Left colon (tissue), 2 donors: ENCODE measurements at regions not wholly inside any gene's neighbourhood (a gene's known extent, or its start where the extent isn't known, plus 50 kb on each side); places are given as distances from the start of the nearest gene placed in this dataset.
"Not testable (repeated sequence)": the region's sequence is repeated elsewhere in the genome, so short reads cannot be mapped to it uniquely, and the experiment has no call there.

ENCODE experiments used
- ATAC-seq: fragments of 200-7000 bp; cut with Tn5 transposase; one replicate; pipeline ENCODE4 v1.9.1; 2020; ENCODE audit warnings: mild to moderate bottlenecking, moderate library complexity
- DNase-seq, 2 donors: peaks; one replicate each; pipeline ENCODE4 v3.0.0-alpha.2; 2020
- intact Hi-C, 2 donors: fragments of 100-400 bp; cut with DNase I in 1 of 2; cut with micrococcal nuclease in 1 of 2; formaldehyde crosslinking; loops; one replicate each; pipeline versions ENCODE4 v1.11.2 to v1.14.0; 2022; cut with DNase I, micrococcal nuclease
- donor health status: DM: no; HTN: no; CAD: no.
- donor health status: DM: yes; HTN: yes; CAD: no.

- ATAC-seq = no peak
- no peak for DNase-seq
- intact Hi-C loops = no loop called here
These were observed 123.7 kb upstream of the FBXL17 start for GRCh38 chr5:108505608-108506007.

- DNase-seq (no peak), ATAC-seq (no peak)
- intact Hi-C loops = no loop called here
These were observed 123.1 kb upstream of the FBXL17 start for GRCh38 chr5:108504974-108505373.

- no peak for DNase-seq
- intact Hi-C loops = no loop called here
- no peak for ATAC-seq
These were observed 122.1 kb upstream of the FBXL17 start for GRCh38 chr5:108503986-108504385.

- DNase-seq, intact Hi-C loops, ATAC-seq: not testable (repeated sequence)
These were observed 113.7 kb upstream of the FBXL17 start for GRCh38 chr5:108495615-108496014.

- no peak for DNase-seq
- no peak for ATAC-seq
- intact Hi-C loops = no loop called here
These were observed 106.1 kb upstream of the FBXL17 start for GRCh38 chr5:108487951-108488350.

DNA sequence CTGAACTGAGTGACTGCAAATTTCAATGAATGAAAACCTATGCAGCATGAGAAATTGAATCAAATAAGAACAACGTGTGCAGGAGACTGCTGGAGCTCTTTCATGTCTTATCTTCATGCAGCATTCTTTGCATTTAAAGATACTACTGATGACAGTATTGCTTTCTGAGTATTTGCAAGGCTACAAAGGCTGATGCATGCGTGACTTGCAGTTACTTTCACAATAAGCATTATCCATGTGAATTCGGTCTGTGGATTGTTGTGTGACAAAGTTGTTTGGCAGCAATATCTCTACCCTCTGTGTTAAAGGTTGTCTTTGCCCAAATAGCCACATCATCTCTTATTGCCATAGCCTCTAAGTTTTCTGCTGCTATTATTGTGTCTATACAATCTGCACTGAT, 102.1 kb upstream of the FBXL17 start:
- intact Hi-C loops = no loop called here
- DNase-seq (no peak), ATAC-seq (no peak)

GRCh38 chr5:108481355-108481931, 99.5 kb upstream of the FBXL17 start:
- no peak for ATAC-seq

DNA sequence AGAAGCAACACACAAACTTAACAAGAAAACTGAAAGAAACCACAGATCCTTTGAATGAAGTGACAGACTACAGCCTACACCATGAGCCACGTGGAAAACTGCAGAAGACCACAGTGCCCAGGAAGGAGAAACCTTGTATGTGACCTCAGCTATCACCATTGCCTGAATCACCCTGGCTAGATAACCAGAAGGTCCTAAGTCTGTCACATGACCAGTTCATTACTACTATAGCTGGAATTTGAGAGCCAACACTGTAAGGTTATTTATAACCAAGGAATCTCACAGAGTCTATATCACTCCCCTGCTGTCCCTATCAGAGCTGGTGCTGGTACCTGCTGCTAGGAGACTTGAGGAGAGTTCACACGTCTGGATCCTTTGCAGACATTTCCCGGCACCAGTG, 90.3 kb upstream of the FBXL17 start:
- ATAC-seq (no peak), DNase-seq (no peak)
- intact Hi-C loops = no loop called here

More at GRCh38 chr5:108481355-108481931, 99.5 kb upstream of the FBXL17 start:
- DNase-seq = no peak
- intact Hi-C loops = no loop called here

GRCh38 chr5:108467563-108467962, 85.7 kb upstream of the FBXL17 start:
- intact Hi-C loops = no loop called here
- no peak for ATAC-seq
- no peak for DNase-seq

- intact Hi-C loops = no loop called here
- DNase-seq (no peak), ATAC-seq (no peak)
These were observed 79.9 kb upstream of the FBXL17 start for GRCh38 chr5:108461628-108462367.

DNA sequence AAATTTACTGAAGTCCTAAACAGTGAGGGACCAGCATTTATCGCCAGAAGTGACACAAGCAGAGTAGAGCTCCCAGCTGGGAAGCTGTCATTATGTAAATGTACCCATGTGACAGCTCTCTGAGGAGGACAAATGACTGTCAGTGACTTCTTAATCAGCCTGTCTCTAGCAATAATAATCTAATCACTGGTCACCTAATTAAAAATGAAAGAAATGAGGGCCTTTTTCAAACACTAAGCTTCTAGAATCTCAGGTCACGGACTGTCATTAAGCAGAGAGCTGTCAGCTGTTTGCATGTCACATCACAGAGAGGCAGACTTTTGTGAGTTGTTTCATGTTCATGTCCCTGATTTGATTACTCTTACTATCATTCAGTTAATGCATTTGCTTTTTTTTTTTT, 77.9 kb upstream of the FBXL17 start:
- no peak for ATAC-seq
- DNase-seq = no peak
- intact Hi-C loops = no loop called here

- intact Hi-C loops = no loop called here
- ATAC-seq (no peak), DNase-seq (no peak)
These were observed 69.4 kb upstream of the FBXL17 start for GRCh38 chr5:108451269-108451668.

DNA sequence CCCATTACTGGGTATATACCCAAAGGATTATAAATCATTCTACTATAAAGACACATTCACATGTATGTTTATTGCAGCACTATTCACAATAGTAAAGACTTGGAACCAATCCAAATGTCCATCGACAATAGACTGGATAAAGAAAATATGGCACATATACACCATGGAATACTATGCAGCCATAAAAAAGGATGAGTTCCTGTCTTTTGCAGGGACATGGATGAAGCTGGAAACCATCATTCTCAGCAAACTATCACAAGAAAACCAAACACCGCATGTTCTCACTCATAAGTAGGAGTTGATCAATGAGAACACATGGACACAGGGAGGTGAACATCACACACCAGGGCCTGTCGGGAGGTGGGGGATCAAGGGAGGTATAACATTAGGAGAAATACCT, 62.2 kb upstream of the FBXL17 start:
- DNase-seq, intact Hi-C loops, ATAC-seq: not testable (repeated sequence)

DNA sequence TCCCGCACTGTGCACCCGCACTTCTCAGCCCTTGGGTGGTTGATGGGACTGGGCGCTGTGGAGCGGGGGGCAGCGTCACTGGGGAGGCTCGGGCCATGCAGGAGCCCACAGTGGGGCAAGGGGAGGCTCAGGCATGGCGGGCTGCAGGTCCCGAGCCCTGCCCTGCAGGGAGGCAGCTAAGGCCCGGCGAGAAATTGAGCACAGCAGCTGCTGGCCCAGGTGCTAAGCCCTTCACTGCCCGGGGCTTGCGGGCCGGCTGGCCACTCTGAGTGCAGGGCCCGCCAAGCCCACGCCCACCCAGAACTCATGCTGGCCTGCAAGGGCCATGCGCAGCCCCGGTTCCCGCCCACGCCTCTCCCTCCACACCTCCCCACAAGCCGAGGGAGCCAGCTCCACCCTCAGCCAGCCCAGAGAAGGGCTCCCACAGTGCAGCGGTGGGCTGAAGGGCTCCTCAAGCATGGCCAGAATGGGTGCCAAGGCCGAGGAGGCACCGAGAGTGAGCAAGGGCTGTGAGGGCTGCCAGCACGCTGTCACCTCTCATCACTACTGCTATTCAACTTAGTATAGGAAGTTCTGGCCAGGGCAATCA, 60.3 kb upstream of the FBXL17 start:
- DNase-seq, intact Hi-C loops, ATAC-seq: not testable (repeated sequence)

GRCh38 chr5:108437425-108437824, 55.5 kb upstream of the FBXL17 start:
- ATAC-seq (no peak), DNase-seq (no peak)
- intact Hi-C loops = no loop called here

- DNase-seq = no peak
- intact Hi-C loops = no loop called here
- no peak for ATAC-seq
These were observed 54.8 kb upstream of the FBXL17 start for GRCh38 chr5:108436696-108437095.

DNA sequence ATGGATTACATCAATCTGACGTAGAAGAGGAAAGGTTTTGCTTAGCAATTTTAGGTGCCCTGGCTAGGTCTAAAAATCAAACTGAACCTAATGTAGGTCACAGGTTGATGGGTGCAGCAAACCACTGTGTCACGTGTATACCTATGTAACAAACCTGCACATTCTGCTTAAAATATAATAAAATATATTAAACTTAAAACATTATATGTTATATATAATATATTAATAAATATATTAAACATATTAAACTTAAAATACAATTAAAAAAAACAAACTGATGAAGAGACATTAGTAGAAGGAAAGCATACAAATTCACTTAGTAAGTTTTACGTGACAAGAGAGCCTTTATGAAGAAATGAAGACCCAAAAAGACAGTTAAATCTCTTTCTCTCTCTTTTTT, 51.7 kb upstream of the FBXL17 start:
- DNase-seq (no peak), ATAC-seq (no peak)
- intact Hi-C loops = no loop called here

GRCh38 chr5:108432024-108432423, 50.1 kb upstream of the FBXL17 start:
- DNase-seq (no peak), ATAC-seq (no peak)
- intact Hi-C loops = no loop called here
